ENCODE measurements at regions not wholly inside any gene's neighbourhood (a gene's known extent, or its start where the extent isn't known, plus 50 kb on each side); places are given as distances from the start of the nearest gene placed in this dataset.
"Not testable (repeated sequence)": the region's sequence is repeated elsewhere in the genome, so short reads cannot be mapped to it uniquely, and the experiment has no call there.

DNA sequence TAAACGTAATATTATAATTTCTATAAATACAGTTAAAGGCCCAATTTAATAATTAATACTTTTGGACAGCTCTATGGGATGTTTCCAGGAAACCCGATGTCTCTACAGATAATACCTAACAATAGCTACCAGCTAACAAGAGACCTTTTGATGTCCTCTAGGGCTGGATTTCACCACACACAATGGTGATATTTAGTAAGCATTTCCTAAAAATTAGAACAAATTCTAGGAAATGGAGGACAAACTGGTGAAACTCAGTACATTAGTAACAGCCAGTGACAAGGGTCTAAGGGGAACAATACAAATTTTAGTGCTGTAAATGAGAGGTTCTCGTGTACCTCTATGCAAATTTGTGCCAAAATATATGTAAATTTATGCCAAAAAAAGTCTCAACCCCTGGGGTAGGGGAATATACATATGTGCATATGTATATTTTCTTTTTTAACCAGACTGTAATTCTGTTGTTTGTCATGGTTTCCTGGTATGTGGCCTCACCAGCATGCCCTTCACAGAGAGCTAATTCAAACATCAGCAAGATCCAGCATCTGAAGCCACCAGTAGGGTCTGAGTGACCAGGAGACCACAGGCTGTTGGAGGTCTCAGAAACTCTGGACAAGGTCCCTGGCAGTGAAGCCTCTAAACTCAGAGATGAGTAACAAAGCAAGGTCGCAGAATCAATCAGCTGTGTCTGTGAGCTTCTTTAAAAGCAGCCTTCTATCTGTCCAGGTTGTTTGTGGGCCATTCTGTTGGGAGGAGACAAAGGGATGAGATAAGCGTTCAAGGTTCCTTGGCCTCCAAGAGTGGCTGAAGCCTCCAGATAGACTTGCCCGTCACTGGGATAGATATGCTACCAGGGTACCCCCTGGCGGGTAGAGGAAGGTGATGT, 235.1 kb upstream of the RREB1 start:
- H3K9me3 ChIP-seq: no peaks in the 10 kb centered on the region
- no peaks in the 10 kb centered on the region for H3K4me1 ChIP-seq
- no peaks in the 10 kb centered on the region for H3K36me3 ChIP-seq (replicated peaks in 1 of 2; ENCODE audit: insufficient read depth in 1 of 2, low read depth in 2 of 2)
- no peaks in the 10 kb centered on the region for H3K27me3 ChIP-seq
- DNase-seq (no peak), ATAC-seq (no peak)
- H3K27ac ChIP-seq: no peak overlapping the region
- no peak for TF ChIP-seq POLR2A (IDR thresholded peaks at IDR 0.05)
- TF ChIP-seq, protein P1, sequence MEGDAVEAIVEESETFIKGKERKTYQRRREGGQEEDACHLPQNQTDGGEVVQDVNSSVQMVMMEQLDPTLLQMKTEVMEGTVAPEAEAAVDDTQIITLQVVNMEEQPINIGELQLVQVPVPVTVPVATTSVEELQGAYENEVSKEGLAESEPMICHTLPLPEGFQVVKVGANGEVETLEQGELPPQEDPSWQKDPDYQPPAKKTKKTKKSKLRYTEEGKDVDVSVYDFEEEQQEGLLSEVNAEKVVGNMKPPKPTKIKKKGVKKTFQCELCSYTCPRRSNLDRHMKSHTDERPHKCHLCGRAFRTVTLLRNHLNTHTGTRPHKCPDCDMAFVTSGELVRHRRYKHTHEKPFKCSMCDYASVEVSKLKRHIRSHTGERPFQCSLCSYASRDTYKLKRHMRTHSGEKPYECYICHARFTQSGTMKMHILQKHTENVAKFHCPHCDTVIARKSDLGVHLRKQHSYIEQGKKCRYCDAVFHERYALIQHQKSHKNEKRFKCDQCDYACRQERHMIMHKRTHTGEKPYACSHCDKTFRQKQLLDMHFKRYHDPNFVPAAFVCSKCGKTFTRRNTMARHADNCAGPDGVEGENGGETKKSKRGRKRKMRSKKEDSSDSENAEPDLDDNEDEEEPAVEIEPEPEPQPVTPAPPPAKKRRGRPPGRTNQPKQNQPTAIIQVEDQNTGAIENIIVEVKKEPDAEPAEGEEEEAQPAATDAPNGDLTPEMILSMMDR (IDR thresholded peaks at IDR 0.05): no peak
- intact Hi-C loops (cut with DNase I): no loop called here
- H3K4me3 ChIP-seq: no peak overlapping the region
- WGBS, 2 donors: 76 to 82% methylated on average over 7 of the region's 7 CpGs

DNA sequence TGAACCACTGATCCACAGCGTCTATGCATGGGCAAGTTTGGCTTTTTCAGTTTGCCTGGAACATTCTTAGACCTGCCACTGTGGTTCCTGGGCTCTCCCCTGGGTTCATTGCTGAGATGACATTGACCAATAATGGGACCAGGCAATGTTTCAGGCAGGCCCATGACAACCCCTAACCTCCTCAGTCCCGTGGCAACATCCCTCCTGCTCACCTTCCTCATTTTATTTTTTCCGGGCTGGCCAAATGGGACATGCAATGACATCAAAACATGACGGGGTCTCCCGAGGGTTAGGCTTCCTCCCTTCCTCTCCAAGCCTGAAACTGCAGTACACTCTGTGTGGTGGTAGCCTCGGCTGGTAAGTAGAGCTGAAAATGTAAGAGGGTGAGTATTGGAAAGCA, 234.0 kb upstream of the RREB1 start:
- Histone ChIP-seq H3K27ac (no peak overlapping the region), H3K9me3 (no peaks in the 10 kb centered on the region), H3K27me3 (no peaks in the 10 kb centered on the region), H3K4me3 (no peak overlapping the region), H3K36me3 (replicated peaks in 1 of 2; ENCODE audit: insufficient read depth in 1 of 2, low read depth in 2 of 2) (no peaks in the 10 kb centered on the region), H3K4me1 (no peaks in the 10 kb centered on the region)
- intact Hi-C loops (cut with DNase I): no loop called here
- no peak for DNase-seq
- TF ChIP-seq, protein P1 (IDR thresholded peaks at IDR 0.05): no peak
- TF ChIP-seq POLR2A (IDR thresholded peaks at IDR 0.05): no peak
- no peak for ATAC-seq
- WGBS, 2 donors: 69 to 81% methylated on average over 6 of the region's 6 CpGs

DNA sequence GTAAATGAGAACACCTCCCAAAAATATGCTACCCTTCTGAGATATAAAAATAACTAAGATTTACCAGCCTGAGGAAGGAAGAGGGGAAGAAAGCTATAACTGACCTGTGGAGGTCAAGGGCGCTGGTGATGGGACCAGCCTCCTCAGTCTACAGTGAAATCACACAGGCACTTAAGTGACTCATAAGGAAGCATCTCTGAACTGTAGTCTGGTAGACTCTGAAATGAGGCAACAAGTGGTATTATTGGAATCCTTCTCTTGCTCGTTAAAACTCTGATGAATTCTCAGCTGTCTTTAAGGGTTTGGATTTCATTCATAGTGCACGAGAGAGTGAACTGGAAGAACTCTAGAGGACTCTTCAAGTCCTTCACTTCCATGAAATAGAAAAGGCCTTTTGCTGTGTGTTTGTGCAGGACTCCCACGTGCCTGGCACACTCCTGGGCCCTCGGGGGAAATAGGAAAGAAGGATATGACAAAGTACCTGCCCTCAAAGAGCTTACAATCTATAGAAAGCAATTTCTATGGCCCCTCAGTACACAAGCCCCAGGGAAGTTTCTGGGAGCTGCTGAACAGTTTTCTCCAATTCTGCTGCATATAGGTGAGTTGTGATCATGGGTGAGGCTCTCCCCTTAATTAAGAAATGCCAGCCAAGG, 231.8 kb upstream of the RREB1 start:
- DNase-seq (no peak), ATAC-seq (no peak)

GRCh38 chr6:6877792-6878191, 230.0 kb upstream of the RREB1 start:
- WGBS, 2 donors: 88 to 89% methylated on average over 5 of the region's 5 CpGs
- H3K9me3 ChIP-seq; H3K4me3 ChIP-seq; H3K36me3 ChIP-seq (replicated peaks in 1 of 2; ENCODE audit: insufficient read depth in 1 of 2, low read depth in 2 of 2); DNase-seq; H3K27me3 ChIP-seq; ATAC-seq; H3K4me1 ChIP-seq; intact Hi-C loops (cut with DNase I); H3K27ac ChIP-seq: not testable (repeated sequence)

More for the DNA sequence above, 231.8 kb upstream of the RREB1 start:
- Histone ChIP-seq H3K4me1 (no peaks in the 10 kb centered on the region), H3K4me3 (no peak overlapping the region), H3K36me3 (replicated peaks in 1 of 2; ENCODE audit: insufficient read depth in 1 of 2, low read depth in 2 of 2) (no peaks in the 10 kb centered on the region), H3K9me3 (no peaks in the 10 kb centered on the region), H3K27ac (no peak overlapping the region), H3K27me3 (no peaks in the 10 kb centered on the region)
- TF ChIP-seq POLR2A (IDR thresholded peaks at IDR 0.05): no peak
- TF ChIP-seq, protein P1 (IDR thresholded peaks at IDR 0.05): no peak
- WGBS, 2 donors: 73 to 77% methylated on average over 5 of the region's 5 CpGs
- intact Hi-C loops (cut with DNase I): no loop called here

- H3K27me3 ChIP-seq: no peaks in the 10 kb centered on the region
- intact Hi-C loops (cut with DNase I): no loop called here
- H3K4me3 ChIP-seq: no peak overlapping the region
- WGBS, 2 donors: 72 to 91% methylated on average over 7 of the region's 7 CpGs
- peak overlapping the region in 1 of 4 donors; percentile 55 for H3K27ac ChIP-seq
- no peaks in the 10 kb centered on the region for H3K4me1 ChIP-seq
- no peaks in the 10 kb centered on the region for H3K36me3 ChIP-seq (replicated peaks in 1 of 2; ENCODE audit: insufficient read depth in 1 of 2, low read depth in 2 of 2)
- ATAC-seq (peak; percentile 27), DNase-seq (no peak)
- no peaks in the 10 kb centered on the region for H3K9me3 ChIP-seq
- TF ChIP-seq POLR2A (IDR thresholded peaks at IDR 0.05): no peak
- TF ChIP-seq, protein P1 (IDR thresholded peaks at IDR 0.05): no peak
Observed at GRCh38 chr6:6878887-6879585, 228.7 kb upstream of the RREB1 start.

DNA sequence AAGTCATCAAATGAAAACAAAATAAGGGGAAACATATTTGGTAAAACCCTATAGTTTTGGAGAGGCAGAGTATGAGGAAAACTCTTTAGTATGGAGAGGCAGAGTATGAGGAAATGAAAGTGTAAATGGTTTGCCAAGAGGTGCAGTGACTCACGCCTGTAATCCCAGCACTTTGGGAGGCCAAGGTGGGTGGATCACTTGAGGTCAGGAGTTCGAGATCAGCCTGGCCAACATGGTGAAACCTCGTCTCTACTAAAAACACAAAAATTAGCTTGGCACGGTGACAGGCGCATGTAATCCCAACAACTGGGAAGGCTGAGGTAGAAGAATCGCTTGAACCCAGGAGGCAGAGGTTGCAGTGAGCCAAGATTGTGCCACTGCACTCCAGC, 228.2 kb upstream of the RREB1 start:
- H3K9me3 ChIP-seq; H3K36me3 ChIP-seq (replicated peaks in 1 of 2; ENCODE audit: insufficient read depth in 1 of 2, low read depth in 2 of 2); intact Hi-C loops (cut with DNase I); H3K27me3 ChIP-seq; H3K4me1 ChIP-seq; H3K4me3 ChIP-seq: not testable (repeated sequence)
- DNase-seq (peak in 1 of 4 donors; percentile 44), ATAC-seq (peak; percentile 56)
- H3K27ac ChIP-seq: peak overlapping the region in 1 of 4 donors; percentile 55
- 66 to 70% methylated on average over 6 of the region's 6 CpGs for WGBS, 2 donors

Measured in body of pancreas (tissue), 4 donors.